H1 (cell line): ENCODE measurements at regions not wholly inside any gene's neighbourhood (a gene's known extent, or its start where the extent isn't known, plus 50 kb on each side); places are given as distances from the start of the nearest gene placed in this dataset.

Experiments
- CHD7 ChIP-seq: fragments of 300-600 bp; sonication (generic); IDR thresholded peaks from 2 replicates; pipeline ENCODE4 v1.7.1; 2012; ENCODE audit warnings: low read length, moderate library complexity, mild to moderate bottlenecking, inconsistent platforms; ENCODE audit not compliant: insufficient replicate concordance
- CTCF ChIP-seq, 3 experiments: IDR thresholded peaks; 1 replicate in 2 of 3; 2 replicates in 1 of 3; pipeline versions ENCODE4 v1.5.1 to v1.6.1; 2011; ENCODE audit warnings: low read length in 3 of 3, mild to moderate bottlenecking in 3 of 3, inconsistent platforms in 2 of 3, low read depth in 1 of 3, moderate library complexity in 1 of 3; ENCODE audit not compliant: insufficient read depth in 1 of 3; ENCODE audit errors: control extremely low read depth in 1 of 3
- EGR1 ChIP-seq: IDR thresholded peaks from 2 replicates; pipeline ENCODE4 v1.6.1; 2011; ENCODE audit warnings: low read depth, low read length, borderline replicate concordance
- JUND ChIP-seq: IDR thresholded peaks from 2 replicates; pipeline ENCODE4 v1.6.1; 2011; ENCODE audit warnings: mild to moderate bottlenecking, improper control_type of control experiment, low read length
- TBP ChIP-seq: IDR thresholded peaks from 2 replicates; pipeline ENCODE4 v1.6.1; 2011; ENCODE audit warnings: low read depth, low read length, improper control_type of control experiment
- TEAD4 ChIP-seq: IDR thresholded peaks from 2 replicates; pipeline ENCODE4 v1.6.1; 2012; ENCODE audit warnings: low read depth, low read length, inconsistent platforms, mixed read lengths

GRCh38 chr2:182638667-182639066 is 77.4 kb upstream of the DNAJC10 start:
- no peak for TF ChIP-seq CTCF (IDR thresholded peaks at IDR 0.05; ENCODE audit: control extremely low read depth in 1 of 3, insufficient read depth in 1 of 3, low read depth in 1 of 3, low read length in 3 of 3)
- no peak for TF ChIP-seq CHD7
- no peak for TF ChIP-seq EGR1
- no peak for TF ChIP-seq JUND
- no peak for TF ChIP-seq TEAD4
- TF ChIP-seq TBP, result no peak
